Medulla oblongata (tissue), 1 donor: ENCODE measurements at regions not wholly inside any gene's neighbourhood (a gene's known extent, or its start where the extent isn't known, plus 50 kb on each side); places are given as distances from the start of the nearest gene placed in this dataset.
"Not testable (repeated sequence)": the region's sequence is repeated elsewhere in the genome, so short reads cannot be mapped to it uniquely, and the experiment has no call there.

ENCODE experiments used
- DNase-seq: peaks from one replicate; pipeline ENCODE4 v3.0.0-alpha.2; 2015; ENCODE audit errors: extremely low spot score

- DNase-seq: no peak
Observed at GRCh38 chr13:50452028-50452427, 391.5 kb downstream of the DLEU7 start.

GRCh38 chr13:50452756-50453155 lies 390.7 kb downstream of the DLEU7 start:
- no peak for DNase-seq

GRCh38 chr13:50453188-50453587 lies 390.3 kb downstream of the DLEU7 start:
- no peak for DNase-seq

GRCh38 chr13:50456111-50456510 lies 387.4 kb downstream of the DLEU7 start:
- peak; percentile 23 for DNase-seq

- DNase-seq: no peak
Observed at GRCh38 chr13:50457415-50458393, 385.8 kb downstream of the DLEU7 start.

GRCh38 chr13:50459046-50459445 lies 384.4 kb downstream of the DLEU7 start:
- no peak for DNase-seq

GRCh38 chr13:50459658-50460057 lies 383.8 kb downstream of the DLEU7 start:
- DNase-seq: no peak

- DNase-seq: no peak
Observed at GRCh38 chr13:50460358-50460757, 383.1 kb downstream of the DLEU7 start.

- no peak for DNase-seq
Observed at GRCh38 chr13:50461189-50461588, 382.3 kb downstream of the DLEU7 start.

GRCh38 chr13:50463719-50464118 lies 379.8 kb downstream of the DLEU7 start:
- no peak for DNase-seq

GRCh38 chr13:50464349-50465251 lies 378.9 kb downstream of the DLEU7 start:
- DNase-seq: no peak

GRCh38 chr13:50466456-50466855 lies 377.0 kb downstream of the DLEU7 start:
- DNase-seq: no peak

- DNase-seq: no peak
Observed at GRCh38 chr13:50467156-50468110, 376.1 kb downstream of the DLEU7 start.

GRCh38 chr13:50468849-50469669 lies 374.4 kb downstream of the DLEU7 start:
- DNase-seq: peak; percentile 28

- not testable (repeated sequence) for DNase-seq
Observed at GRCh38 chr13:50473050-50473449, 370.4 kb downstream of the DLEU7 start.

- DNase-seq: no peak
Observed at GRCh38 chr13:50474088-50474662, 369.3 kb downstream of the DLEU7 start.

- DNase-seq: no peak
Observed at GRCh38 chr13:50476577-50477285, 366.8 kb downstream of the DLEU7 start.

- no peak for DNase-seq
Observed at GRCh38 chr13:50481936-50482335, 361.6 kb downstream of the DLEU7 start.

- DNase-seq: no peak
Observed at GRCh38 chr13:50483416-50483815, 360.1 kb downstream of the DLEU7 start.
